H1 (cell line): ENCODE measurements at regions not wholly inside any gene's neighbourhood (a gene's known extent, or its start where the extent isn't known, plus 50 kb on each side); places are given as distances from the start of the nearest gene placed in this dataset.

Experiments used
- CTCF ChIA-PET: fragments of 300-600 bp; sonication (Branson Sonifier 250); formaldehyde crosslinking; loops from one replicate; lab custom pipeline; 2021; ENCODE audit not compliant: partially characterized antibody; lab: Charles Lee
- POLR2A ChIA-PET: fragments of 300-600 bp; sonication (Branson Sonifier 250); formaldehyde crosslinking; loops from one replicate; lab custom pipeline; 2021; ENCODE audit warnings: inconsistent platforms; ENCODE audit not compliant: partially characterized antibody; lab: Charles Lee
- DNase-seq, 2 experiments: peaks; one replicate each; pipeline versions ENCODE4 v3.0.0 to v3.0.0-alpha.2; 2010 to 2022; ENCODE audit warnings: low spot score in 2 of 2, low read depth in 1 of 2, mixed read lengths in 1 of 2
- FAIRE-seq: peaks from 2 replicates; lab custom pipeline; 2011; peaks lifted over from hg19 to GRCh38; lab: Jason Lieb, UNC
- H2AFZ ChIP-seq: 2 replicates; pipeline ENCODE4 v1.8.1; 2012; ENCODE audit warnings: low read length, inconsistent platforms
- H2AK5ac ChIP-seq: 2 replicates; pipeline ENCODE4 v1.6.1; 2013; ENCODE audit warnings: low read depth, low read length
- H2BK120ac ChIP-seq: replicated peaks from 2 replicates; pipeline ENCODE3; 2013; ENCODE audit warnings: low read depth, low read length, inconsistent platforms
- H2BK12ac ChIP-seq: 2 replicates; pipeline ENCODE4 v1.6.1; 2013; ENCODE audit warnings: low read depth, low read length
- H2BK15ac ChIP-seq: 2 replicates; pipeline ENCODE4 v1.6.1; 2013; ENCODE audit warnings: low read length
- H2BK20ac ChIP-seq: 2 replicates; pipeline ENCODE4 v1.6.1; 2013; ENCODE audit warnings: low read length
- H2BK5ac ChIP-seq: 2 replicates; pipeline ENCODE4 v1.6.1; 2013; ENCODE audit warnings: low read depth, low read length
- H3K14ac ChIP-seq: 2 replicates; pipeline ENCODE4 v1.6.1; 2013; ENCODE audit warnings: inconsistent platforms; ENCODE audit not compliant: insufficient read length
- H3K18ac ChIP-seq: 2 replicates; pipeline ENCODE4 v1.6.1; 2013; ENCODE audit warnings: low read length; ENCODE audit errors: extremely low read depth
- H3K23ac ChIP-seq: 2 replicates; pipeline ENCODE4 v1.6.1; 2013; ENCODE audit warnings: inconsistent platforms; ENCODE audit not compliant: insufficient read length
- H3K23me2 ChIP-seq: 2 replicates; pipeline ENCODE4 v1.6.1; 2013; ENCODE audit warnings: low read depth, low read length
- H3K27ac ChIP-seq: 2 replicates; pipeline ENCODE4 v1.6.1; 2011; ENCODE audit warnings: low read depth, low read length, inconsistent platforms
- H3K27me3 ChIP-seq, 4 experiments: replicated peaks in 1 of 4; 1 replicate in 1 of 4; 2 replicates in 3 of 4; pipeline versions ENCODE4 v1.6.1 to v1.8.1; 2011 to 2013; ENCODE audit warnings: low read length in 3 of 4, mild to moderate bottlenecking in 3 of 4, inconsistent platforms in 2 of 4, mixed read lengths in 2 of 4, moderate library complexity in 1 of 4; ENCODE audit not compliant: control insufficient read depth in 3 of 4, insufficient read depth in 3 of 4; ENCODE audit errors: extremely low read depth in 1 of 4
- H3K36me3 ChIP-seq, 4 experiments: 2 replicates each; pipeline versions ENCODE4 v1.6.1 to v1.8.1; 2011 to 2013; ENCODE audit warnings: mild to moderate bottlenecking in 4 of 4, low read length in 3 of 4, moderate library complexity in 2 of 4, control low read depth in 1 of 4, inconsistent platforms in 1 of 4; ENCODE audit not compliant: insufficient read depth in 4 of 4, control insufficient read depth in 2 of 4
- H3K4ac ChIP-seq: replicated peaks from 2 replicates; pipeline ENCODE3; 2013; ENCODE audit warnings: low read length, low read depth, mixed read lengths, inconsistent platforms; ENCODE audit not compliant: insufficient read length
- H3K4me1 ChIP-seq, 4 experiments: replicated peaks in 1 of 4; 1 replicate in 1 of 4; 2 replicates in 3 of 4; pipeline versions ENCODE4 v1.6.1 to v1.8.1; 2011 to 2013; ENCODE audit warnings: low read length in 3 of 4, inconsistent platforms in 2 of 4, mixed read lengths in 1 of 4; ENCODE audit not compliant: insufficient read depth in 4 of 4, control insufficient read depth in 3 of 4
- H3K4me2 ChIP-seq, 2 experiments: 2 replicates each; pipeline versions ENCODE4 v1.6.1 to v1.8.1; 2011 to 2013; ENCODE audit warnings: low read depth in 2 of 2, low read length in 2 of 2, control low read depth in 1 of 2, inconsistent platforms in 1 of 2, mild to moderate bottlenecking in 1 of 2; ENCODE audit not compliant: insufficient read depth in 1 of 2
- H3K4me3 ChIP-seq, 4 experiments: fragments of 200-600, 300-600 bp in 1 of 4; sonication (generic), shearing (Covaris generic), sonication (Bioruptor Twin) in 1 of 4; 2 replicates each; pipeline versions ENCODE4 v1.5.1 to v1.8.1; 2011 to 2016; ENCODE audit warnings: low read length in 4 of 4, low read depth in 3 of 4, control low read depth in 2 of 4, inconsistent platforms in 2 of 4, mild to moderate bottlenecking in 2 of 4, mixed read lengths in 1 of 4, moderate library complexity in 1 of 4; ENCODE audit not compliant: insufficient read depth in 2 of 4; ENCODE audit errors: extremely low read depth in 1 of 4
- H3K56ac ChIP-seq: replicated peaks from 2 replicates; pipeline ENCODE3; 2013; ENCODE audit warnings: low read depth, mild to moderate bottlenecking, mixed read lengths, low read length, inconsistent platforms; ENCODE audit not compliant: insufficient read length
- H3K79me1 ChIP-seq: 2 replicates; pipeline ENCODE4 v1.6.1; 2013; ENCODE audit warnings: low read depth, low read length, control low read depth
- H3K79me2 ChIP-seq, 2 experiments: 2 replicates each; pipeline versions ENCODE4 v1.6.1 to v1.8.1; 2012 to 2013; ENCODE audit warnings: low read length in 2 of 2, mild to moderate bottlenecking in 2 of 2, inconsistent platforms in 1 of 2; ENCODE audit not compliant: insufficient read depth in 2 of 2, control insufficient read depth in 1 of 2
- H3K9ac ChIP-seq, 4 experiments: replicated peaks in 1 of 4; 1 replicate in 1 of 4; 2 replicates in 3 of 4; pipeline versions ENCODE4 v1.6.1 to v1.8.1; 2011 to 2013; ENCODE audit warnings: low read depth in 3 of 4, low read length in 3 of 4, control low read depth in 2 of 4, mild to moderate bottlenecking in 2 of 4, moderate library complexity in 2 of 4, inconsistent platforms in 1 of 4; ENCODE audit errors: extremely low read depth in 1 of 4
- H3K9me3 ChIP-seq, 2 experiments: 2 replicates each; pipeline versions ENCODE4 v1.6.1 to v1.8.1; 2012 to 2013; ENCODE audit warnings: mild to moderate bottlenecking in 2 of 2, moderate library complexity in 2 of 2, control low read depth in 1 of 2, inconsistent platforms in 1 of 2, low read depth in 1 of 2, low read length in 1 of 2, mixed read lengths in 1 of 2; ENCODE audit not compliant: insufficient read depth in 2 of 2
- H4K20me1 ChIP-seq, 2 experiments: replicated peaks in 1 of 2; 2 replicates each; pipeline versions ENCODE3 to v1.8.1; 2011 to 2013; ENCODE audit warnings: inconsistent platforms in 2 of 2, low read length in 2 of 2, mild to moderate bottlenecking in 1 of 2; ENCODE audit not compliant: insufficient read depth in 2 of 2, control insufficient read depth in 1 of 2
- H4K5ac ChIP-seq: 2 replicates; pipeline ENCODE4 v1.6.1; 2013; ENCODE audit warnings: low read length, low read depth, mixed read lengths, inconsistent platforms; ENCODE audit not compliant: insufficient read length
- H4K8ac ChIP-seq: 2 replicates; pipeline ENCODE4 v1.8.0; 2013; ENCODE audit warnings: mild to moderate bottlenecking, moderate library complexity, low read length, inconsistent platforms; ENCODE audit not compliant: insufficient read depth; ENCODE audit errors: extremely low read depth
- H4K91ac ChIP-seq: replicated peaks from 2 replicates; pipeline ENCODE3; 2013; ENCODE audit warnings: low read length, mixed read lengths, inconsistent platforms; ENCODE audit not compliant: insufficient read length
- CHD1 ChIP-seq: IDR thresholded peaks from 2 replicates; pipeline ENCODE4 v1.6.1; 2012; ENCODE audit warnings: low read depth, low read length, improper control_type of control experiment
- GABPA ChIP-seq: IDR thresholded peaks from 2 replicates; pipeline ENCODE4 v1.6.1; 2011; ENCODE audit warnings: mild to moderate bottlenecking, low read length, moderate library complexity, borderline replicate concordance; ENCODE audit not compliant: insufficient read depth
- WGBS, 2 experiments: shearing (Covaris generic) in 1 of 2; methylation state at CpG; one replicate each; pipeline versions ENCODE4 v1.1.6 to v1.1.7; 2013 to 2015; ENCODE audit warnings: low lambda C conversion rate in 2 of 2, mixed read lengths in 2 of 2, inconsistent platforms in 1 of 2, low coverage in 1 of 2, missing lambda C conversion rate in 1 of 2; ENCODE audit not compliant: insufficient replicate concordance in 2 of 2, insufficient coverage in 1 of 2, insufficient read length in 1 of 2; ENCODE audit errors: extremely low coverage in 1 of 2, missing lambda C conversion rate in 1 of 2; 5-methylcytosine and 5-hydroxymethylcytosine counted together
- TF ChIP-seq, protein P1 (sequence below): IDR thresholded peaks from 2 replicates; pipeline ENCODE4 v1.6.1; 2012; ENCODE audit warnings: inconsistent platforms

GRCh38 chr14:101369916-101370592 is 191.2 kb upstream of the DIO3 start:
- Histone ChIP-seq H3K23ac (no peak overlapping the region), H2AK5ac (no peak overlapping the region), H3K14ac (no peak overlapping the region), H4K8ac (no peak overlapping the region; the same call in 1 of the 2 replicates), H3K79me2 (no peaks in the 10 kb centered on the region), H3K4ac (no peak overlapping the region), H3K18ac (no peak overlapping the region), H3K79me1 (no peaks in the 10 kb centered on the region), H2BK15ac (no peak overlapping the region), H3K9ac (no peak overlapping the region), H3K4me2 (no peak overlapping the region), H3K9me3 (no peaks in the 10 kb centered on the region), H3K4me1 (peaks cover 0 to 14% (median 5%) of the 10 kb centered on the region in 4 experiments; a peak in 4 of 7 replicates), H3K27ac (no peak overlapping the region)
- POLR2A ChIA-PET: no interaction called here
- WGBS, 2 experiments: 93% methylated on average over 19 of the region's 19 CpGs; no CpG with 5 or more reads in 1 of the 2 experiments
- no peak for TF ChIP-seq GABPA
- TF ChIP-seq CHD1: no peak
- TF ChIP-seq, protein P1, sequence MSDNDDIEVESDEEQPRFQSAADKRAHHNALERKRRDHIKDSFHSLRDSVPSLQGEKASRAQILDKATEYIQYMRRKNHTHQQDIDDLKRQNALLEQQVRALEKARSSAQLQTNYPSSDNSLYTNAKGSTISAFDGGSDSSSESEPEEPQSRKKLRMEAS: no peak
- TF ChIP-seq, all 59 proteins: peak for 0
- H4K91ac ChIP-seq: no peak overlapping the region
- no peaks in the 10 kb centered on the region for H4K20me1 ChIP-seq
- H2BK20ac ChIP-seq: no peak overlapping the region
- CTCF ChIA-PET: interaction anchor here (1.0 to 1.3 kb wide), 2 partner anchors 12 to 21 kb away, joined by 4 to 7 read pairs; no protein-coding TSS in a partner anchor
- no peak overlapping the region for H2BK12ac ChIP-seq
- H3K27me3 ChIP-seq: no peaks in the 10 kb centered on the region; a peak in 3 of 7 replicates
- no peak overlapping the region for H2AFZ ChIP-seq
- H2BK120ac ChIP-seq: no peak overlapping the region
- no peak overlapping the region for H2BK5ac ChIP-seq
- no peaks in the 10 kb centered on the region for H3K36me3 ChIP-seq
- no peak overlapping the region for H4K5ac ChIP-seq
- no peak overlapping the region for H3K4me3 ChIP-seq
- FAIRE-seq (no peak), DNase-seq (no peak)
- H3K23me2 ChIP-seq: no peaks in the 10 kb centered on the region
- no peak overlapping the region for H3K56ac ChIP-seq
